ENCODE measurements at regions not wholly inside any gene's neighbourhood (a gene's known extent, or its start where the extent isn't known, plus 50 kb on each side); places are given as distances from the start of the nearest gene placed in this dataset.

GRCh38 chr4:130559268-130559667 is 1463.3 kb downstream of the C4orf33 start:
- TF ChIP-seq, protein P1, sequence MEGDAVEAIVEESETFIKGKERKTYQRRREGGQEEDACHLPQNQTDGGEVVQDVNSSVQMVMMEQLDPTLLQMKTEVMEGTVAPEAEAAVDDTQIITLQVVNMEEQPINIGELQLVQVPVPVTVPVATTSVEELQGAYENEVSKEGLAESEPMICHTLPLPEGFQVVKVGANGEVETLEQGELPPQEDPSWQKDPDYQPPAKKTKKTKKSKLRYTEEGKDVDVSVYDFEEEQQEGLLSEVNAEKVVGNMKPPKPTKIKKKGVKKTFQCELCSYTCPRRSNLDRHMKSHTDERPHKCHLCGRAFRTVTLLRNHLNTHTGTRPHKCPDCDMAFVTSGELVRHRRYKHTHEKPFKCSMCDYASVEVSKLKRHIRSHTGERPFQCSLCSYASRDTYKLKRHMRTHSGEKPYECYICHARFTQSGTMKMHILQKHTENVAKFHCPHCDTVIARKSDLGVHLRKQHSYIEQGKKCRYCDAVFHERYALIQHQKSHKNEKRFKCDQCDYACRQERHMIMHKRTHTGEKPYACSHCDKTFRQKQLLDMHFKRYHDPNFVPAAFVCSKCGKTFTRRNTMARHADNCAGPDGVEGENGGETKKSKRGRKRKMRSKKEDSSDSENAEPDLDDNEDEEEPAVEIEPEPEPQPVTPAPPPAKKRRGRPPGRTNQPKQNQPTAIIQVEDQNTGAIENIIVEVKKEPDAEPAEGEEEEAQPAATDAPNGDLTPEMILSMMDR (IDR thresholded peaks at IDR 0.05) = no peak
- TF ChIP-seq POLR2A (IDR thresholded peaks at IDR 0.05) = no peak

Data from testis (tissue), 2 donors.